GM12891 (cell line): ENCODE measurements at regions not wholly inside any gene's neighbourhood (a gene's known extent, or its start where the extent isn't known, plus 50 kb on each side); places are given as distances from the start of the nearest gene placed in this dataset.
"Not testable (repeated sequence)": the region's sequence is repeated elsewhere in the genome, so short reads cannot be mapped to it uniquely, and the experiment has no call there.

Source experiments
- POLR2A ChIP-seq: IDR thresholded peaks from 2 replicates; pipeline ENCODE4 v1.6.1; 2011; ENCODE audit warnings: low read depth, low read length, control low read depth
- POLR2AphosphoS5 ChIP-seq: IDR thresholded peaks from 2 replicates; pipeline ENCODE4 v1.6.1; 2011; ENCODE audit warnings: low read depth, low read length, control low read depth
- SPI1 ChIP-seq: IDR thresholded peaks from 2 replicates; pipeline ENCODE4 v1.6.1; 2011; ENCODE audit warnings: low read depth, low read length, control low read depth

- TF ChIP-seq POLR2A, POLR2AphosphoS5, SPI1: not testable (repeated sequence)
These were observed 80.7 kb upstream of the KCNMA1 start for GRCh38 chr10:77718312-77718711.
